ENCODE measurements at regions not wholly inside any gene's neighbourhood (a gene's known extent, or its start where the extent isn't known, plus 50 kb on each side); places are given as distances from the start of the nearest gene placed in this dataset.
"Not testable (repeated sequence)": the region's sequence is repeated elsewhere in the genome, so short reads cannot be mapped to it uniquely, and the experiment has no call there.

GRCh38 chr7:152594801-152595200, 81.1 kb downstream of the XRCC2 start:
- Histone ChIP-seq H3K36me3 (ENCODE audit: control insufficient read depth in 2 of 2, insufficient read depth in 2 of 2, low read length in 2 of 2) (no peaks in the 10 kb centered on the region), H3K27me3 (ENCODE audit: control insufficient read depth in 2 of 2, insufficient read depth in 2 of 2, low read length in 2 of 2) (no peaks in the 10 kb centered on the region), H3K4me3 (ENCODE audit: low read length in 2 of 2) (no peak overlapping the region), H3K27ac (ENCODE audit: low read depth in 2 of 2, low read length in 2 of 2) (no peak overlapping the region), H3K9me3 (ENCODE audit: control insufficient read depth in 2 of 2, low read length in 2 of 2) (no peaks in the 10 kb centered on the region), H3K9ac (ENCODE audit: low read depth in 1 of 2, low read length in 2 of 2) (no peak overlapping the region), H3K4me1 (ENCODE audit: control insufficient read depth in 2 of 2, insufficient read depth in 2 of 2, low read length in 2 of 2) (no peaks in the 10 kb centered on the region)

DNA sequence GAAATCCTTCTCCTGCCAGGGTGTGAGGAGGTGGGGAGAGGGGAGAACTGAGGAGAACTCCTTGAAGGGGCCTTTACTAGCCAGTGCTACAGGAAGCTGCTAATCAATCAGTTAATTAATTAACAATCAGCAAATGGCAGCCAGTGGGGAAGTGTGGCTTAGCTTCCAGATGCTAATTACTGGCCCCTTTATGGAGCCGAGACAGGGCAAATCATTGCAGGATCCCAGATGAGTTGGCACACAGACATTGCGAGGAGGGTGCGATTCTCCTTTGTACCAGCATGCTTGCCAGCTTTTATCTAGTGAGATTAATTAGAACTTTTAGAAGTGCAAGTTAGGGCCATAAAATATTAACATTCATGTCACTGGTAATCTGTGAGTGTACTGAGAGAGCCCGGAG, 84.0 kb downstream of the XRCC2 start:
- H3K9ac ChIP-seq (ENCODE audit: low read depth in 1 of 2, low read length in 2 of 2): no peak overlapping the region
- H3K9me3 ChIP-seq (ENCODE audit: control insufficient read depth in 2 of 2, low read length in 2 of 2): no peaks in the 10 kb centered on the region
- no peak overlapping the region for H3K4me3 ChIP-seq (ENCODE audit: low read length in 2 of 2)
- no peaks in the 10 kb centered on the region for H3K4me1 ChIP-seq (ENCODE audit: control insufficient read depth in 2 of 2, insufficient read depth in 2 of 2, low read length in 2 of 2)
- no peaks in the 10 kb centered on the region for H3K36me3 ChIP-seq (ENCODE audit: control insufficient read depth in 2 of 2, insufficient read depth in 2 of 2, low read length in 2 of 2)
- no peak overlapping the region for H3K27ac ChIP-seq (ENCODE audit: low read depth in 2 of 2, low read length in 2 of 2)
- H3K27me3 ChIP-seq (ENCODE audit: control insufficient read depth in 2 of 2, insufficient read depth in 2 of 2, low read length in 2 of 2): no peaks in the 10 kb centered on the region

DNA sequence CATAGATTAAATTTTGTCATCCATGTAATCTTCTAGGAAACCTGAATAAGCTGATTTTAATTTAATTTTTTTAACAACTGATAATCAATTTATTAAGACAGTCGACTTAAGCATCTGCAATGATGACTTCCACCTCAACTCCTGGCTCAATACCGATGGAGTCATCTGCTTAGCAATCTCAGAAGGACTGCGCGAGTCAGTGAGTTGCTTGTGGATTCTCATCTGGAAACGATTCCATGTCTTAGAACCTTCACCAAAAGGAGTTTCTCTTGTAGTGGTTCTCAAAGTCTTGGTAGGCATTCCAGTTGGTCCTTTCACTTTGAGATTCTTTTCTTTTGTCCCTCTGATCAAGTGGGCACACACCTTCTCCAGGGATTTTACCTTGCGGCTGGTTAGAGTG, 85.5 kb downstream of the XRCC2 start:
- H3K9me3 ChIP-seq (ENCODE audit: control insufficient read depth in 2 of 2, low read length in 2 of 2): no peaks in the 10 kb centered on the region
- H3K9ac ChIP-seq (ENCODE audit: low read depth in 1 of 2, low read length in 2 of 2): no peak overlapping the region
- no peak overlapping the region for H3K27ac ChIP-seq (ENCODE audit: low read depth in 2 of 2, low read length in 2 of 2)
- no peaks in the 10 kb centered on the region for H3K4me1 ChIP-seq (ENCODE audit: control insufficient read depth in 2 of 2, insufficient read depth in 2 of 2, low read length in 2 of 2)
- H3K4me3 ChIP-seq (ENCODE audit: low read length in 2 of 2): no peak overlapping the region
- H3K36me3 ChIP-seq (ENCODE audit: control insufficient read depth in 2 of 2, insufficient read depth in 2 of 2, low read length in 2 of 2): no peaks in the 10 kb centered on the region
- H3K27me3 ChIP-seq (ENCODE audit: control insufficient read depth in 2 of 2, insufficient read depth in 2 of 2, low read length in 2 of 2): no peaks in the 10 kb centered on the region

DNA sequence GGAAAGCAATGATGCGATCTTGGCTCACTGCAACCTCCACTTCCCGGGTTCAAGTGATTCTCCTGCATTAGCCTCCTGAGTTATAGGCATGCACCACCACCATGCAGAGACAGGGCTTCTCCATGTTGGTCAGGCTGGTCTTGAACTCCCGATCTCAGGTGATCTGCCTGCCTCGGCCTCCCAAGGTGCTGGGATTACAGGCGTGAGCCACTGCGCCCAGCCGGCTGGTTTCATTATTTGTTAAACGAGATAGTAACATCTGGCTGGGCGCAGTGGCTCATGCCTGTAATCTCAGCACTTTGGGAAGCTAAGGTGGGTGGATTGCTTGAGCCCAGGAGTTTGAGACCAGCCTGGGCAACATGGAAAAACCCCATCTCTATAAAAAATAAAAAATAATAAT, 86.1 kb downstream of the XRCC2 start:
- H3K9me3 ChIP-seq (ENCODE audit: control insufficient read depth in 2 of 2, low read length in 2 of 2); H3K36me3 ChIP-seq (ENCODE audit: control insufficient read depth in 2 of 2, insufficient read depth in 2 of 2, low read length in 2 of 2); H3K4me3 ChIP-seq (ENCODE audit: low read length in 2 of 2): not testable (repeated sequence)

GRCh38 chr7:152588350-152588749, 87.6 kb downstream of the XRCC2 start:
- Histone ChIP-seq H3K27ac (ENCODE audit: low read depth in 2 of 2, low read length in 2 of 2) (no peak overlapping the region), H3K4me3 (ENCODE audit: low read length in 2 of 2) (no peak overlapping the region), H3K9me3 (ENCODE audit: control insufficient read depth in 2 of 2, low read length in 2 of 2) (no peaks in the 10 kb centered on the region), H3K9ac (ENCODE audit: low read depth in 1 of 2, low read length in 2 of 2) (no peak overlapping the region), H3K27me3 (ENCODE audit: control insufficient read depth in 2 of 2, insufficient read depth in 2 of 2, low read length in 2 of 2) (no peaks in the 10 kb centered on the region), H3K36me3 (ENCODE audit: control insufficient read depth in 2 of 2, insufficient read depth in 2 of 2, low read length in 2 of 2) (no peaks in the 10 kb centered on the region), H3K4me1 (ENCODE audit: control insufficient read depth in 2 of 2, insufficient read depth in 2 of 2, low read length in 2 of 2) (no peaks in the 10 kb centered on the region)

More for the DNA sequence above, 86.1 kb downstream of the XRCC2 start:
- not testable (repeated sequence) for H3K4me1 ChIP-seq (ENCODE audit: control insufficient read depth in 2 of 2, insufficient read depth in 2 of 2, low read length in 2 of 2); H3K9ac ChIP-seq (ENCODE audit: low read depth in 1 of 2, low read length in 2 of 2); H3K27ac ChIP-seq (ENCODE audit: low read depth in 2 of 2, low read length in 2 of 2); H3K27me3 ChIP-seq (ENCODE audit: control insufficient read depth in 2 of 2, insufficient read depth in 2 of 2, low read length in 2 of 2)

GRCh38 chr7:152587366-152587765, 88.6 kb downstream of the XRCC2 start:
- no peaks in the 10 kb centered on the region for H3K27me3 ChIP-seq (ENCODE audit: control insufficient read depth in 2 of 2, insufficient read depth in 2 of 2, low read length in 2 of 2)
- H3K36me3 ChIP-seq (ENCODE audit: control insufficient read depth in 2 of 2, insufficient read depth in 2 of 2, low read length in 2 of 2): no peaks in the 10 kb centered on the region
- H3K9me3 ChIP-seq (ENCODE audit: control insufficient read depth in 2 of 2, low read length in 2 of 2): no peaks in the 10 kb centered on the region
- no peak overlapping the region for H3K4me3 ChIP-seq (ENCODE audit: low read length in 2 of 2)
- no peak overlapping the region for H3K9ac ChIP-seq (ENCODE audit: low read depth in 1 of 2, low read length in 2 of 2)
- no peaks in the 10 kb centered on the region for H3K4me1 ChIP-seq (ENCODE audit: control insufficient read depth in 2 of 2, insufficient read depth in 2 of 2, low read length in 2 of 2)
- H3K27ac ChIP-seq (ENCODE audit: low read depth in 2 of 2, low read length in 2 of 2): no peak overlapping the region

GRCh38 chr7:152583006-152583405, 92.9 kb downstream of the XRCC2 start:
- H3K4me3 ChIP-seq (ENCODE audit: low read length in 2 of 2): no peak overlapping the region
- no peaks in the 10 kb centered on the region for H3K36me3 ChIP-seq (ENCODE audit: control insufficient read depth in 2 of 2, insufficient read depth in 2 of 2, low read length in 2 of 2)
- H3K9ac ChIP-seq (ENCODE audit: low read depth in 1 of 2, low read length in 2 of 2): no peak overlapping the region
- no peaks in the 10 kb centered on the region for H3K27me3 ChIP-seq (ENCODE audit: control insufficient read depth in 2 of 2, insufficient read depth in 2 of 2, low read length in 2 of 2)
- H3K4me1 ChIP-seq (ENCODE audit: control insufficient read depth in 2 of 2, insufficient read depth in 2 of 2, low read length in 2 of 2): no peaks in the 10 kb centered on the region
- no peaks in the 10 kb centered on the region for H3K9me3 ChIP-seq (ENCODE audit: control insufficient read depth in 2 of 2, low read length in 2 of 2)
- no peak overlapping the region for H3K27ac ChIP-seq (ENCODE audit: low read depth in 2 of 2, low read length in 2 of 2)

DNA sequence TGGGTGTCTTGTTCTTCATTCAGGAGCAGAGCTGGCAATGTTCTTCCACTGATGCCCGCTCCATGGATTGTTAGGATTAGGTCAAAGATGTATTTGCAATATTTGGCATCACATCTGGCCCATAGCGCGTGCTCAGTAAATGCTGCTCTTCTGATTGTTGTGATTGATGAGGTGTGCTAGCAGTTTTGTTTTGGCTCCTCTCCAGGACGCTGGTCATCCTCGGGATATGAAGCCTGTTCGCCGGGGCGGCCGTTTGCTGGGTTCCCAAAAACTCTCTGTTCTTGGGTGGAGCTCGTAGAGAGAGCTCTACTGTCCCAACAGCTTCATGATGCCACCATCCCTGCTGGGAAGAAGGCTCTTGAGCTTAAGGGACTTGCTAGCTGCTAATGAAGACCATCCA, 96.9 kb downstream of the XRCC2 start:
- Histone ChIP-seq H3K27ac (ENCODE audit: low read depth in 2 of 2, low read length in 2 of 2) (no peak overlapping the region), H3K27me3 (ENCODE audit: control insufficient read depth in 2 of 2, insufficient read depth in 2 of 2, low read length in 2 of 2) (no peaks in the 10 kb centered on the region), H3K9me3 (ENCODE audit: control insufficient read depth in 2 of 2, low read length in 2 of 2) (no peaks in the 10 kb centered on the region), H3K36me3 (ENCODE audit: control insufficient read depth in 2 of 2, insufficient read depth in 2 of 2, low read length in 2 of 2) (no peaks in the 10 kb centered on the region), H3K4me1 (ENCODE audit: control insufficient read depth in 2 of 2, insufficient read depth in 2 of 2, low read length in 2 of 2) (no peaks in the 10 kb centered on the region), H3K4me3 (ENCODE audit: low read length in 2 of 2) (no peak overlapping the region), H3K9ac (ENCODE audit: low read depth in 1 of 2, low read length in 2 of 2) (no peak overlapping the region)

- Histone ChIP-seq H3K9me3 (ENCODE audit: control insufficient read depth in 2 of 2, low read length in 2 of 2) (no peaks in the 10 kb centered on the region), H3K4me1 (ENCODE audit: control insufficient read depth in 2 of 2, insufficient read depth in 2 of 2, low read length in 2 of 2) (no peaks in the 10 kb centered on the region), H3K27me3 (ENCODE audit: control insufficient read depth in 2 of 2, insufficient read depth in 2 of 2, low read length in 2 of 2) (no peaks in the 10 kb centered on the region), H3K9ac (ENCODE audit: low read depth in 1 of 2, low read length in 2 of 2) (no peak overlapping the region), H3K4me3 (ENCODE audit: low read length in 2 of 2) (no peak overlapping the region), H3K27ac (ENCODE audit: low read depth in 2 of 2, low read length in 2 of 2) (no peak overlapping the region), H3K36me3 (ENCODE audit: control insufficient read depth in 2 of 2, insufficient read depth in 2 of 2, low read length in 2 of 2) (no peaks in the 10 kb centered on the region)
These were observed 98.6 kb downstream of the XRCC2 start for GRCh38 chr7:152577339-152577738.

- no peaks in the 10 kb centered on the region for H3K36me3 ChIP-seq (ENCODE audit: control insufficient read depth in 2 of 2, insufficient read depth in 2 of 2, low read length in 2 of 2)
- no peaks in the 10 kb centered on the region for H3K27me3 ChIP-seq (ENCODE audit: control insufficient read depth in 2 of 2, insufficient read depth in 2 of 2, low read length in 2 of 2)
- no peak overlapping the region for H3K27ac ChIP-seq (ENCODE audit: low read depth in 2 of 2, low read length in 2 of 2)
- H3K9ac ChIP-seq (ENCODE audit: low read depth in 1 of 2, low read length in 2 of 2): no peak overlapping the region
- H3K4me3 ChIP-seq (ENCODE audit: low read length in 2 of 2): peak overlapping the region in 1 of 2 donors; percentile 13
- no peaks in the 10 kb centered on the region for H3K4me1 ChIP-seq (ENCODE audit: control insufficient read depth in 2 of 2, insufficient read depth in 2 of 2, low read length in 2 of 2)
- H3K9me3 ChIP-seq (ENCODE audit: control insufficient read depth in 2 of 2, low read length in 2 of 2): no peaks in the 10 kb centered on the region
These were observed 100.9 kb downstream of the XRCC2 start for GRCh38 chr7:152574892-152575548.

GRCh38 chr7:152573186-152573585, 102.8 kb downstream of the XRCC2 start:
- not testable (repeated sequence) for H3K4me1 ChIP-seq (ENCODE audit: control insufficient read depth in 2 of 2, insufficient read depth in 2 of 2, low read length in 2 of 2); H3K4me3 ChIP-seq (ENCODE audit: low read length in 2 of 2); H3K27me3 ChIP-seq (ENCODE audit: control insufficient read depth in 2 of 2, insufficient read depth in 2 of 2, low read length in 2 of 2); H3K27ac ChIP-seq (ENCODE audit: low read depth in 2 of 2, low read length in 2 of 2); H3K9me3 ChIP-seq (ENCODE audit: control insufficient read depth in 2 of 2, low read length in 2 of 2); H3K36me3 ChIP-seq (ENCODE audit: control insufficient read depth in 2 of 2, insufficient read depth in 2 of 2, low read length in 2 of 2); H3K9ac ChIP-seq (ENCODE audit: low read depth in 1 of 2, low read length in 2 of 2)

Data from mucosa of rectum (tissue), 2 donors.